CD4-positive, CD25-positive, alpha-beta regulatory T cell (primary cell): ENCODE measurements at regions not wholly inside any gene's neighbourhood (a gene's known extent, or its start where the extent isn't known, plus 50 kb on each side); places are given as distances from the start of the nearest gene placed in this dataset.

ENCODE experiments used
- ATAC-seq, 2 donors: fragments of 150-1000 bp; cut with Tn5 transposase; one replicate each; pipeline ENCODE4 v1.10.0; 2021; ENCODE audit warnings: low read depth in 2 of 2, moderate number of reproducible peaks in 2 of 2, moderate library complexity in 1 of 2
- DNase-seq, 3 donors: peaks; one replicate each; pipeline versions ENCODE4 v3.0.0 to v3.0.0-alpha.2; 2012 to 2022; ENCODE audit warnings: mixed read lengths in 1 of 3
- H3K27ac ChIP-seq: one replicate; pipeline ENCODE4 v1.7.0; 2013; ENCODE audit warnings: mild to moderate bottlenecking, low read length; ENCODE audit not compliant: insufficient read depth, poor library complexity, severe bottlenecking
- H3K27me3 ChIP-seq: one replicate; pipeline ENCODE4 v1.7.0; 2013; ENCODE audit warnings: low read length; ENCODE audit not compliant: control insufficient read depth, insufficient read depth
- H3K36me3 ChIP-seq: one replicate; pipeline ENCODE4 v1.7.0; 2013; ENCODE audit warnings: mild to moderate bottlenecking, low read length, moderate library complexity; ENCODE audit not compliant: control insufficient read depth, insufficient read depth
- H3K4me1 ChIP-seq: 2 replicates; pipeline ENCODE4 v1.7.0; 2013; ENCODE audit warnings: mild to moderate bottlenecking, low read length; ENCODE audit not compliant: insufficient read depth, control insufficient read depth, poor library complexity, severe bottlenecking
- H3K4me3 ChIP-seq: one replicate; pipeline ENCODE4 v1.7.0; 2013; ENCODE audit warnings: low read depth, mild to moderate bottlenecking, low read length, moderate library complexity
- H3K9me3 ChIP-seq, 2 experiments: 1 replicate in 1 of 2; 2 replicates in 1 of 2; pipeline ENCODE4 v1.7.0; 2013; ENCODE audit warnings: low read length in 2 of 2, mild to moderate bottlenecking in 1 of 2, moderate library complexity in 1 of 2; ENCODE audit not compliant: control insufficient read depth in 2 of 2
- H3K27ac Mint-ChIP-seq, 3 donors: one replicate each; pipeline ENCODE4 v1.8.0; 2020 to 2022; ENCODE audit warnings: mild to moderate bottlenecking in 3 of 3, mixed read lengths in 3 of 3, moderate library complexity in 2 of 3
- H3K27me3 Mint-ChIP-seq: one replicate; pipeline ENCODE4 v1.8.0; 2022; ENCODE audit warnings: mild to moderate bottlenecking, mixed read lengths
- H3K36me3 Mint-ChIP-seq: one replicate; pipeline ENCODE4 v1.8.0; 2020; ENCODE audit warnings: mixed read lengths
- H3K4me1 Mint-ChIP-seq, 4 donors: one replicate each; pipeline ENCODE4 v1.8.0; 2020 to 2022; ENCODE audit warnings: mixed read lengths in 4 of 4, mild to moderate bottlenecking in 1 of 4
- H3K4me3 Mint-ChIP-seq, 4 donors: one replicate each; pipeline ENCODE4 v1.8.0; 2020 to 2022; ENCODE audit warnings: mild to moderate bottlenecking in 4 of 4, mixed read lengths in 4 of 4, moderate library complexity in 3 of 4
- H3K9me3 Mint-ChIP-seq, 7 donors: one replicate each; pipeline ENCODE4 v1.8.0; 2020 to 2022; ENCODE audit warnings: mixed read lengths in 7 of 7, mild to moderate bottlenecking in 3 of 7, moderate library complexity in 2 of 7

DNA sequence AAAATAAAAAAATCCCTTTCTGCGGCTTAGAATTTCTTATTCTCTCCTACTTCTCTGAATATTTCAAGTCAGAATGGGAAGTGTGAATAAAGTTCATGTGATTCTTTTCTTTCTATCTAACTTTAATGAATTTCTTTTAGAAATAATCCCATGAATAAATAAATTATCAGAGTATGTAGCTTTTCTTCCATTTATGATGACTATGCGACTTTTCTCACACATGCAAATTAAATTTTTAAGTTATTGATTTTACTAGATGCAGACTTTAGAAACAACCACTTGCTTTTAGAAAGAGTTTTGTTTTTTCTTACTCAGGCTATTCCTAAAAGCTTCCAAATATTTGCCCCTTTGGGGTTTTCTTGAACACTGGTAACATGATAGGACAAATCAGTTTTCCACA is 477.7 kb upstream of the AGTR1 start:
- H3K4me1 ChIP-seq = no peaks in the 10 kb centered on the region
- no peaks in the 10 kb centered on the region for H3K36me3 Mint-ChIP-seq
- no peaks in the 10 kb centered on the region for H3K27me3 Mint-ChIP-seq
- H3K4me3 ChIP-seq = no peak overlapping the region
- no peaks in the 10 kb centered on the region for H3K36me3 ChIP-seq
- ATAC-seq (no peak), DNase-seq (no peak)
- H3K4me1 Mint-ChIP-seq = no peaks in the 10 kb centered on the region
- H3K4me3 Mint-ChIP-seq = no peak overlapping the region
- peaks cover 0 to 5% (median 0%) of the 10 kb centered on the region in 7 donors for H3K9me3 Mint-ChIP-seq
- no peaks in the 10 kb centered on the region for H3K27me3 ChIP-seq
- no peaks in the 10 kb centered on the region for H3K9me3 ChIP-seq
- H3K27ac Mint-ChIP-seq = no peak overlapping the region
- H3K27ac ChIP-seq = no peak overlapping the region

DNA sequence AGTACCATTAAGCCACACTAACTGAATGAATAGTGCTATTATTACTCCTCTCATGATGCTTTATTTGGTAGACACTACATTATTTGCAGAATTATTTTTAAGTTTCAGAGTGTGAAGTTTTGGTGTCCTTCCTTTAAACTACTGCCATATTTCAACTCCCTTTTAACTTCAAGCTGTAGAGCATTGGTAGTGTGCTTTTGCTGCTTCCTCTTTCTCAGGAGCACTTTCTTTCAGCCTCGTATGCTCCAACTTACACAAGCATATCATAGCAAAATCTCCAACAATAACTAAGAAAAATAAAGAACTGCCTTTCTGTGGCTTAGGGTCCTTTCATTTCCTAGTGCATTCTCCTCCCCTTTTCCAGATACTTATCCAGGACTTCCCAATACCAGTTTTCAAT is 476.4 kb upstream of the AGTR1 start:
- Histone ChIP-seq H3K36me3 (no peaks in the 10 kb centered on the region), H3K4me1 (no peaks in the 10 kb centered on the region), H3K27me3 (no peaks in the 10 kb centered on the region), H3K4me3 (no peak overlapping the region), H3K9me3 (no peaks in the 10 kb centered on the region), H3K27ac (no peak overlapping the region)
- H3K4me3 Mint-ChIP-seq = no peak overlapping the region
- no peaks in the 10 kb centered on the region for H3K4me1 Mint-ChIP-seq
- no peak for DNase-seq
- no peak for ATAC-seq
- H3K9me3 Mint-ChIP-seq = peaks cover 0 to 5% (median 0%) of the 10 kb centered on the region in 7 donors
- no peaks in the 10 kb centered on the region for H3K36me3 Mint-ChIP-seq
- no peaks in the 10 kb centered on the region for H3K27me3 Mint-ChIP-seq
- no peak overlapping the region for H3K27ac Mint-ChIP-seq

DNA sequence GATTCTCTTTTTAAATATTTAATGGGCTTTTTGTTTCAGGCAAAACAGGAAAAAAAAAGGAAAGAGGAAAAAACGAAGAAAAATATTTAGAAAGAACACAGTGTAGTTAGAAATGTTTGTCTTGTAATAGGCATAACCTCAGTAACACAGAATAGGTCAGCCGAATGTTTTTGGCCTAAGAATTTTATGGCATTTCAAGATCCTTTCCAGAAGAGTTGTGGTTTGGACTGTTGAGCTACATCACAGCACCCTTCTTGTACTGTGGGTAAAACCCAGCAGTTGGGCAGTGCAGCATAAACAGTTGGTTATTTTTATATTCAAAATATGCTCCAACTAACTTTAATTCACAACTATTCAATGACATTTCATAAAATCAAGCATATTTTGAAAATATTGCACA is 474.4 kb upstream of the AGTR1 start:
- no peak overlapping the region for H3K4me3 ChIP-seq
- no peaks in the 10 kb centered on the region for H3K4me1 Mint-ChIP-seq
- peaks cover 0 to 4% (median 0%) of the 10 kb centered on the region in 7 donors for H3K9me3 Mint-ChIP-seq
- H3K4me1 ChIP-seq = no peaks in the 10 kb centered on the region
- H3K36me3 ChIP-seq = no peaks in the 10 kb centered on the region
- no peak overlapping the region for H3K4me3 Mint-ChIP-seq
- H3K27ac ChIP-seq = no peak overlapping the region
- no peaks in the 10 kb centered on the region for H3K27me3 Mint-ChIP-seq
- DNase-seq (no peak), ATAC-seq (no peak)
- H3K27me3 ChIP-seq = no peaks in the 10 kb centered on the region
- H3K27ac Mint-ChIP-seq = no peak overlapping the region
- no peaks in the 10 kb centered on the region for H3K9me3 ChIP-seq
- H3K36me3 Mint-ChIP-seq = no peaks in the 10 kb centered on the region

DNA sequence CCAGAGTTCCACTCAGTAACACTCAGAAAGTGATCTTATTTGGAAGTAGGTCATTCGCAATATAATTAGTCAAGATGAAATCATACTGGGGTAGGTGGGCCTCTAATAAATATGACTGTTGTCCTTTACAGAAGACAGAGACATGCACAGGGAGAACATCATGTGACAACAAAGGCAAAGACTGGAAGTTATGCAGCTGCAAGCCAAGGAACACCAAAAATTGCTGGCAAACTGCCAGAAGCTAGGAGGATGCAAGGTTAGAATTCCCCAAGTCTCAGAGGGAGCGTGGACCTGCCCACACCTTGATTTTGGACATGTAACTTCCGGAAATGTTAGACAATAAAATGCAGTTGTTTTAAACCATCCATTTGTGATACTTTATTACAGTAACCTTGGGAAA is 471.5 kb upstream of the AGTR1 start:
- Mint-ChIP-seq H3K36me3 (no peaks in the 10 kb centered on the region), H3K27ac (no peak overlapping the region), H3K4me3 (no peak overlapping the region), H3K9me3 (peaks cover 0 to 2% (median 0%) of the 10 kb centered on the region in 7 donors), H3K27me3 (no peaks in the 10 kb centered on the region), H3K4me1 (peaks cover 3 to 10% (median 6%) of the 10 kb centered on the region in 4 donors)
- no peaks in the 10 kb centered on the region for H3K9me3 ChIP-seq
- ATAC-seq (no peak), DNase-seq (no peak)
- no peak overlapping the region for H3K4me3 ChIP-seq
- H3K36me3 ChIP-seq = no peaks in the 10 kb centered on the region
- H3K27ac ChIP-seq = no peak overlapping the region
- no peaks in the 10 kb centered on the region for H3K4me1 ChIP-seq
- H3K27me3 ChIP-seq = no peaks in the 10 kb centered on the region

DNA sequence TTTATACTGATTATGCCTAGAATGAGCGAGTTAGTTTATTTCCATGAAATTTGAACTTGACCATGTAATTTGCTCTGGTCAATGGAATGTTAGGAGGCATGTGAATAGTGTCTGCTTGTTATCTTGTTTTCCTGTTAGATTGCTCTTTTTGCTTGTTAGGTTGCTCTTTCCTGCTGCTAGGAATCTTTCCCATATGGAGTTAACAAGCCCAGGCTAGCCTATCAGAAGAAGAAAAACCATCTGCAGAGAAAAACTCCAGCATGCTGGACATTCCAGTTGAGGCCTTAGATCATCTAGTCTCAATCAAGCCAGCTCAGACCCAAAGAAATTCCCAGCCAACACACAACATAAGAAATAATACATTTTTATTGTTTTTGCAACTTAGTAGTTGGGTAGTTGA is 470.2 kb upstream of the AGTR1 start:
- no peaks in the 10 kb centered on the region for H3K4me1 ChIP-seq
- no peaks in the 10 kb centered on the region for H3K27me3 Mint-ChIP-seq
- ATAC-seq (no peak), DNase-seq (no peak)
- no peak overlapping the region for H3K4me3 ChIP-seq
- H3K27ac ChIP-seq = no peak overlapping the region
- no peaks in the 10 kb centered on the region for H3K36me3 Mint-ChIP-seq
- no peak overlapping the region for H3K4me3 Mint-ChIP-seq
- H3K27ac Mint-ChIP-seq = no peak overlapping the region
- no peaks in the 10 kb centered on the region for H3K27me3 ChIP-seq
- no peaks in the 10 kb centered on the region for H3K9me3 ChIP-seq
- H3K4me1 Mint-ChIP-seq = peaks cover 3 to 10% (median 6%) of the 10 kb centered on the region in 4 donors
- H3K9me3 Mint-ChIP-seq = peaks cover 0 to 2% (median 0%) of the 10 kb centered on the region in 7 donors
- no peaks in the 10 kb centered on the region for H3K36me3 ChIP-seq

DNA sequence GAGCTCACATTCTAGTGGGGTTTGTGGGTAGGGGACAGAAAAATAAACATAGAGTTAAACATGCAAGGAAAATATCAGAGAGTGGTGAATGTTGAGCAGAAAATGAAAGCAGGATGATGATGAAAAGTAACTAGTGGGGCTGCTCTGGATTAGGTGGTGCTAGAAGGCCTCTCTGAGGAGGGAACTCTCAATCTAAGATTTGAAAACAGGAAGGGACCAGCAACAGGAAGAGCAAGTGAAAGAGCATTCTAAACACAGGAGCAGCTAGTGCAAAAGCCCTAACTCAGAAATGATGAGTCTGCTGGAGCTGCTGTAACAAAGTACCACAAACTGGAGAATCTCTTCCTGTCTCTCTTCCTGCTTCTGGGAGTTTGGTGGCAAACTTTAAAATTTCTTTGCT is 468.6 kb upstream of the AGTR1 start:
- Histone ChIP-seq H3K9me3 (no peaks in the 10 kb centered on the region), H3K27me3 (no peaks in the 10 kb centered on the region), H3K36me3 (no peaks in the 10 kb centered on the region), H3K4me3 (no peak overlapping the region), H3K4me1 (no peaks in the 10 kb centered on the region), H3K27ac (no peak overlapping the region)
- DNase-seq = peak in 1 of 3 donors; percentile 8
- no peaks in the 10 kb centered on the region for H3K36me3 Mint-ChIP-seq
- H3K9me3 Mint-ChIP-seq = peaks cover 0 to 6% (median 0%) of the 10 kb centered on the region in 7 donors
- H3K4me3 Mint-ChIP-seq = peak overlapping the region in 3 of 4 donors; percentile 2 to 42 (median 10)
- H3K27me3 Mint-ChIP-seq = no peaks in the 10 kb centered on the region
- H3K27ac Mint-ChIP-seq = peak overlapping the region; percentile 36 to 72 (median 53)
- peaks cover 5 to 15% (median 10%) of the 10 kb centered on the region in 4 donors for H3K4me1 Mint-ChIP-seq
- ATAC-seq = no peak

DNA sequence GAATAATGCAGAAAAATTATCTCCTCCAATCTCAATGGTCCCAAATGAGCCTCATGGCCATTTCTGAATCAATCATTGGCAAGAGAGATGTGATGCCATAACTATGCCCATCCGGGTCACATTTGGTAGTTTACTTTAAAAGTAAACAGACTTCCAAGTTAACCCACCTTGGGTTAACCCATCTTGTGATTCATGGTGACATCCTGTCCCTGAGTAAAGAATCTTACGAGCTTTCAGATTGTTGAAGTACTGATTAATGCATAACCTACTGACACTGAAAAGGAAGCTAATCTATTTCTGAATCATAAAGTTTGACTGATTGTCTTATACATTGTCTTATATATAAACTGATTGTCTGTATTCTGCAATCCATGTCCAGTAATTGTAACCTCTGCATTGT is 467.2 kb upstream of the AGTR1 start:
- no peak overlapping the region for H3K4me3 Mint-ChIP-seq
- no peaks in the 10 kb centered on the region for H3K36me3 Mint-ChIP-seq
- H3K36me3 ChIP-seq = no peaks in the 10 kb centered on the region
- no peak overlapping the region for H3K4me3 ChIP-seq
- no peaks in the 10 kb centered on the region for H3K4me1 ChIP-seq
- no peaks in the 10 kb centered on the region for H3K9me3 ChIP-seq
- H3K27me3 Mint-ChIP-seq = no peaks in the 10 kb centered on the region
- H3K4me1 Mint-ChIP-seq = peaks cover 5 to 15% (median 10%) of the 10 kb centered on the region in 4 donors
- no peak for DNase-seq
- no peak overlapping the region for H3K27ac Mint-ChIP-seq
- peaks cover 0 to 6% (median 0%) of the 10 kb centered on the region in 7 donors for H3K9me3 Mint-ChIP-seq
- no peaks in the 10 kb centered on the region for H3K27me3 ChIP-seq
- no peak overlapping the region for H3K27ac ChIP-seq
- no peak for ATAC-seq

DNA sequence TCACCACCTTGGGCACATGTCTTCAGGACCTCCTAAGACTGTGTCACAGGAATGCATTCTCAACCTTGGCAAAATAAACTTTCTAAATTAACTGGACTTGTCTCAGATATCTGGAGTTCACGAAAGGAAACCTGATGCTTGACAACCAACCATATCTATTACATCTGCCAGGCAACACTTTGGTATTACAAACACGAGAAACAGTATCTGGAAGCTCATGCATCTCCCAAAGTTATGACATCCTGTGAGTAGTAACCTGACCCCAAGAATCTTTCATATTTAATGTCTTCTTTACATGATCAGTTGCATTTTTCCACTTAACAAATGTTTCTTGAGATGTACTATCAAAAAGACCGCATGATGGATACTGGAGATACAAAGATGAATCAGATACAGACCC is 465.3 kb upstream of the AGTR1 start:
- ATAC-seq (no peak), DNase-seq (no peak)
- Histone ChIP-seq H3K4me3 (no peak overlapping the region), H3K27ac (no peak overlapping the region), H3K27me3 (no peaks in the 10 kb centered on the region), H3K4me1 (no peaks in the 10 kb centered on the region), H3K36me3 (no peaks in the 10 kb centered on the region), H3K9me3 (no peaks in the 10 kb centered on the region)
- H3K4me3 Mint-ChIP-seq = no peak overlapping the region
- H3K36me3 Mint-ChIP-seq = no peaks in the 10 kb centered on the region
- H3K4me1 Mint-ChIP-seq = peaks cover 5 to 15% (median 10%) of the 10 kb centered on the region in 4 donors
- H3K27me3 Mint-ChIP-seq = no peaks in the 10 kb centered on the region
- peaks cover 0 to 6% (median 1%) of the 10 kb centered on the region in 7 donors for H3K9me3 Mint-ChIP-seq
- H3K27ac Mint-ChIP-seq = no peak overlapping the region
